GM19467 (cell line): ENCODE measurements at regions not wholly inside any gene's neighbourhood (a gene's known extent, or its start where the extent isn't known, plus 50 kb on each side); places are given as distances from the start of the nearest gene placed in this dataset.
"Not testable (repeated sequence)": the region's sequence is repeated elsewhere in the genome, so short reads cannot be mapped to it uniquely, and the experiment has no call there.

Source experiments
- ATAC-seq: cut with Tn5 transposase; IDR thresholded peaks from one replicate; pipeline ENCODE4 v1.9.1; 2021; ENCODE audit warnings: mild to moderate bottlenecking, moderate library complexity; ENCODE audit not compliant: unreplicated experiment

- ATAC-seq = not testable (repeated sequence)
These were observed 63.8 kb downstream of the NSUN5 start for GRCh38 chr7:73244782-73245311.

GRCh38 chr7:73234994-73235717 is 73.5 kb downstream of the NSUN5 start:
- ATAC-seq = peak; percentile 86

DNA sequence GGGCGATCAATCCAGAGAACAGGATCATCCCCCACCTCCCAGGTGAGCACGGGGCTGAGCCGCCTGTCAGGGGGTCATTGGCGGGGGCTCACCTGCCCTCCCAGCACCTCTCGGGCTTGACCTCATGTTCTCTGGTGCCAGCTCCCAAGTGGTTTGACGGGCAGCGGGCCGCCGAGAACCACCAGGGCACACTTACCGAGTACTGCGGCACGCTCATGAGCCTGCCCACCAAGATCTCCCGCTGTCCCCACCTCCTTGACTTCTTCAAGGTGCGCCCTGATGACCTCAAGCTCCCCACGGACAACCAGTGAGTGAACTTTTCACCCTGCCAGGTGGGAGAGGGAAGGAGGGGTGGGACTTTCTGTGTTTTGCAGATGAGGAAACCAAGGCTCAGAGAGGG is 82.9 kb downstream of the NSUN5 start:
- ATAC-seq = not testable (repeated sequence)

DNA sequence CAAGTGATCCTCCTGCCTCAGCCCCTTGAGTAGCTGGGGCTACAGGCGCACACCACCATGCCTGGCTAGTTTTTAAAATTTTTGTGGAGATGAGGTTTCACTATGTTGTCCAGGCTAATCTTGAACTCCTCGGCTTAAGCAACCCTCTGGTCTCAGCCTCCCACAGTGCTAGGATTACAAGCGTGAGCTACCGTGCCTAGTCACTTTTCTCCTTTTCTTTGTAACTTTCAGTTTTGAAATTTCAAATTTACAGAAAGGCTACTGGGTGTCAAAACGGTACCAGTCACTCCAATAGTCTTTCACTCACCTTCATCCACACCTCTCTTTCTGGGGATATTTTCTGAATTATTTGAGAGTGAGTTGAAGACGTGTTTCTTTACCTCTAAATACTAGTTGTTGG is 86.9 kb downstream of the NSUN5 start:
- ATAC-seq = not testable (repeated sequence)

DNA sequence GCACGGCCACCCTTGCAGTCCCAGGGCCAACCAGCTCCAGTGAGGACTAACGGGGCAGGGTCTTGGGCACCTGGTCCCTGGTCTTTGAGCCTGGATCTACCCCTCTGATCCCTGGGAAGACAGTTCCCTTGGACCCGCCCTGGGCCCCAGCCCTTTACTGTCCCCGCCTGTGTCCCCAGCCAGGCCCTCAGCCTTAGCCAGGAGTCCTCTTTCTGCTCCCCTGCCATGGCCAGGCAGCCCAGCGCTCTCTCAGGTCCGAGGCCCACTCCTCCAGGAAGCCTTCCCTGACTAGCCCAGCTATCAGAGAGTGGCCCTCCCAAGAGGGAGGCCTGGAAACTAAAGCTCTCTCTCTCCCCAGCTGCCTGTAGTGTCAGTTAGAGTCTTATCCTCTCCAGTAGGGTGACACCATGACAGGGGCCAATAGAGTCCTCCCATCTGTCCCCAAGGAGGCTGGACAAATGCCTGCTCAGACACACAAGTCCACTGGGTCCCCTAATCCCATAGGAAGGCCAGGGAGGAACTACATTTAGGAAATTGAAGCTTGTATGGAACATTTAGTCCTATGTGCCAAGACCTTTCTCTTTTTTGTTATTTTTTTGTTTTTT is 87.8 kb downstream of the NSUN5 start:
- ATAC-seq = peak; percentile 28

DNA sequence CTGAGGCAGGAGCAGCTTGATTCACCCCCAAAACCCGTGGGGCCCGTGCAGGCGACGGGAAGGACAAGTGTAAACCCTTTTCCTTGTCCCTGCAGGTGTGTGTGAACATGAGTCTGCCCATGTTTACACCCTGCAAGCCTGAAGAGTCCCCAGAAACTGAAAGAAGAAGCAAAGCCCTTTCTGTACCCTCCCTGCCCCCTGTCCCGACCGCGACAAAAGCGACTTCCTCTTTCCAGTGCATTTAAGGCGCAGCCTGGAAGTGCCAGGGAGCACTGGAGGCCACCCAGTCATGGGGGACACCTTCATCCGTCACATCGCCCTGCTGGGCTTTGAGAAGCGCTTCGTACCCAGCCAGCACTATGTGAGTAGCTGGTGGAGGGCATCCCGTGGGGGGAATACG is 88.3 kb downstream of the NSUN5 start:
- peak; percentile 78 for ATAC-seq

DNA sequence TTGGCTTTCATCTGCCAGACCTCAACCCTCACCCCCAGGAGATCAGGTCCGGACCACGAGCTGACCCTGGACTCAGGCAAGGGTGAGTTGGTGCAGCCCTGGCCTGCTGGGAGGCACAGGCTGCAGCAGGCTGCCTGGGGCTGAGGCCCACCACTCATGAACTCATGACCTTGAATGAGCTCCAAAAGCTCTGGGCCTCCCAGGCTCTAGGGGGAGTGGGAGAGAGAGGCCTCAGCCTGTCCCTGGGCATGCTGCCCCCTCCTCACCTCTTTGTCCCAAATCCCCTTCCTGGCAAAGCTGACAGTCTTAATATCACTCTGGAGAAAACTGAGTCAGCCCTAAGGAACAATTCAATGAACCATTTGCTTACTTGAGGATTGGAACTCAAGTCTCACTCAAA is 89.8 kb downstream of the NSUN5 start:
- not testable (repeated sequence) for ATAC-seq

DNA sequence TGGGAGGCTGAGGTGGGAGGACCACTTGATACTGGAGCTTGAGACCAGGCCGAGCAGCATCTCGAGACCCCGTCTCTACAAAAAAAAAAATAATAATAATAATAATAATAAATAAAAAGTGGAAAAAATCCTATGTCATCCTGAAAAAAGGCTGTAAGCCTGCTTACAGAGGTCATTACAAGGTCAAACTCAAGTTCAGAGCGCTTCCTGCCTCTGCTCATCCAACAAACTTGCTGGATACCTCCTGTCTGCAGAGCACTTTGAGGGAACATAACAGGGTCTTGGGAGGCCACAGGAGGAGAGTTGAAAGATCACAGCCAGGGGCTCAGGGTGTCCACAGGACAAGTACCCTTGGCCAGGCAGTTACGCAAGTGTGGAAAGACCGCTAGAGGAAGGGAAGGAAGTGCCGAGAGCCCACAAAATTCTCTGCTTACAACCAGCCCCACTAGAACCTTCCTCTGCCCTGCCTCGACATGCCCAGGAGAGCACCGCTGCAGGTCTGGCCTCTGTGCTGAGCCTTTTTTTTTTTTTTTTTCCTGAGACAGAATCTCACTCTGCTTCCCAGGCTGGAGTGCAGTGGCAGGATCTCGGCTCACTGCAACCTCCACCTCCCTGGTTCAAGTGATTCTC is 92.5 kb downstream of the NSUN5 start:
- not testable (repeated sequence) for ATAC-seq

- not testable (repeated sequence) for ATAC-seq
These were observed 93.4 kb downstream of the NSUN5 start for GRCh38 chr7:73215232-73215631.

DNA sequence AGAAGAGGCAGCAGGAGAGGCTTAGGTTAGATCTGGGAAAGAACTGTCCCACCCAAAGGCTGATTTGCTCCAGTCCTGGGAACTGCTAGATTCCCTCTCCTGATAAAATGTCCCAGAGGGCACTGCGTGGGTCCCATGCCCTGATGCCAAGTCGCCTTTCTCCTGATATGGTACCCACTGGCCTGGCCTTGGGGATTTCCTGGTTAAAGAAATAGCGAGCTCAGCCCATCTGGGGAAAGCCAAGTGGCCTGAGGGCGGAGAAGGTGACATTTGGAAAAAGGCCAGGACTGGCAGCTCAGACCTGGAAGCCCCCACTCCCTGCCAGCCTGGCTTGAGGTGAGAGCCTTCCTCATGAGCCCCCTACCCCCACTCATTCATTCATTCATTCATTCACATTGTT is 94.2 kb downstream of the NSUN5 start:
- ATAC-seq = not testable (repeated sequence)

- ATAC-seq = not testable (repeated sequence)
These were observed 95.5 kb downstream of the NSUN5 start for GRCh38 chr7:73213076-73213475.

DNA sequence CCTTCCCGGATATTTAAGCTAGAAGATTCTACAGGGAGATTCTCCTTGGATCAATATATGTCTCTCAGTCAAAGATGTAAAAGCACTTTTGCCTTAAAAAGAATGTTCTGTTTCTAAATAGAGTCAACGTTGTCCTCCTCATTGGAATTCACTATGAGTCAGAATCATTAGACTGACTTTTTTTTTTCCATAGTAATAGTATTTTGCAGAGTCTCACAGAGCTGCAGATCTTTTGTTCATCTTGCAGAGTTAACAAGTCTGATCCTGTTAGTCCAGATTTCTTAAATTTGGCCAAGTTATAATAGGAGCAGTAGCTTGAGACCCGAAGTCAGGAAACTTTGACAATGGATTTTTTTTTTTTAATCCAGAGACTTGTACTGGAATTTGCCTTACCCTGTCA is 103.0 kb downstream of the NSUN5 start:
- not testable (repeated sequence) for ATAC-seq

- not testable (repeated sequence) for ATAC-seq
These were observed 103.7 kb downstream of the NSUN5 start for GRCh38 chr7:73204898-73205297.

GRCh38 chr7:73203312-73203711 is 105.3 kb downstream of the NSUN5 start:
- not testable (repeated sequence) for ATAC-seq

DNA sequence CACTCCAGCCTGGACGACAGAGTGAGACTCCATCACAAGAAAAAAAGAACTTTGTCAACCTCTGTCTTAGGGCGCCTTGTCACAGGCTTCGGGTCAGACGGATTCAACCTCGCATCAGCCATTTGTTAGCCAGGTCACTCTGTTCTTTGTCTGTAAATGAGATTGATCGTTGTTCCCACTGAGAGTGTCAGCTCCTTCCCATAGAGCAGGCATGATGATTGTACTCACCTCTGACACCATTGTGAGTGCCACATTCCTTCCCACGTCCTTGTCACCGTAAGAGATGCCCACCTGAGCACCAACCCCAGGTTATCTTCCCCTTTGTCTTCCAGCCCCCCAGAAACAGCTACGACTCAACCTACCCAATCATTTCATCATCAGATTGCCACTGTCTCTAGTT is 107.4 kb downstream of the NSUN5 start:
- ATAC-seq = not testable (repeated sequence)

GRCh38 chr7:73200518-73201099 is 108.0 kb downstream of the NSUN5 start:
- not testable (repeated sequence) for ATAC-seq

GRCh38 chr7:73193991-73194390 is 108.2 kb upstream of the SPDYE9 start:
- not testable (repeated sequence) for ATAC-seq

- not testable (repeated sequence) for ATAC-seq
These were observed 104.8 kb upstream of the SPDYE9 start for GRCh38 chr7:73190483-73191155.

DNA sequence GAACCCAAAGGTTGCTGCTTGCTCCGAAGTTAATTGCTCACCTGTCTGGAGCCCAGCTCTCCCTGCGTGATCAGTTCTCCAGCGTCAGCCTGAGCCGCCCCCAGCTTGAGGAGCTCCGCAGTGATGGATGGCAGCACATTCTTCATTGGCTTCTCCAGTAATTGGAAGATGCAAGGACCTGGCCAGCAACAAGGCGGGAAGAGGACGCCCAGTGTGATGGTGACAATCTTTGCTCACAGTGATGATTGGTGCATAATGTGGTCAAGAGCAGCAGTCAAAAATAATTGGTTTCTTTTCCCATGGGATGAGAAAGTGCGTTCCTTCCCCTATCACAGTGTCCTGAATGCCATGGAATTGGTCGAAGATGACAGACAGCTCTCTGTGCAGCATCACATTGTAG is 102.4 kb upstream of the SPDYE9 start:
- not testable (repeated sequence) for ATAC-seq

- not testable (repeated sequence) for ATAC-seq
These were observed 100.9 kb upstream of the SPDYE9 start for GRCh38 chr7:73186589-73187309.
